ENCODE measurements at regions not wholly inside any gene's neighbourhood (a gene's known extent, or its start where the extent isn't known, plus 50 kb on each side); places are given as distances from the start of the nearest gene placed in this dataset.

DNA sequence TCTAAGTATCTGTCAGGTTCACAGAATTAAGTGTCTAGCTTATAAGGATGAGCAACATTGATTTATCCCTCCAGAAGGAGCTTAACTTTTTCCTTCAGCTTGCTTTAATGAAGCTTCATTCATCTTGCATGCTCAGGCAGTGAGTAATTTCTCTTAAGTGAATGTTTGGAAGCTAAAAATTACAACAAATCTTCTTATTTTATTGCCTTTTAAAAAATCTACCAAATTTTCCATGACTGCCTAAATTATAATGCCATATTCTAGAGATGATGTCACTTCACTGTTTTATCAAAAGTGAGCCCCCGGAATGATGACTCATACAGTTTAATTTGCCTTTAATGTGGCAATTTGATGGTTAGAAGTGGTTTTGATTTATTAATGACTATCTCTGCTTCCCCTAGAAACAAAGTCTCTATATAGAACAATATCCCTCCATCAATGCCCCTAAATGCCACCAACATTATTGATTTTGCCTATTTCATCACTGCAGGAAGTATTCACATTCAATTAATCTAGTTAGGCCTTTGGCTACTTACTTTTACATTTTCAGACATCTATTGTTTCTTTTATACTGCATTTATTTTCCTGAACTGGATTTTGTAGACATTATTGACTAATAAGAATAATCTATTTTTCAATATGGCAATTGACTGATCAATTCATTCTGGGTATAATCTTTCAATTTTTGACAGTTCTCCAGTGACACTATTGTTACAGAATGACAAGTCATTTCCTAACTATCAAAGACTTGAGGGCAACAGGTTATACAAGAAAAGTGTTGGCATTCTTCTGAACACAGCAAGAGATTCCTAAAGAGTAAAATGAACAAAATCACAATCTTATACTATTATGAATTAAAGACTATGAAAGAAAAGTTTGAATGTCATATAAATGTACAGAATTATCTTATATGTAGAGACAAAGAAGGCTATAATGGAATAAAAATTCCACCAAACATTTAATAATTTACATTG lies 139.3 kb upstream of the ODAD2 start:
- intact Hi-C loops (cut with DNase I), result no loop called here
- WGBS, 3 donors, result 40 to 64% (median 44%) methylated on average over 1 of the region's 1 CpG

GRCh38 chr10:28135258-28135657 lies 136.4 kb upstream of the ODAD2 start:
- DNase-seq, result no peak
- intact Hi-C loops (cut with DNase I), result no loop called here
- Histone ChIP-seq H3K4me1 (ENCODE audit: insufficient read depth) (no peaks in the 10 kb centered on the region), H3K27ac (no peak overlapping the region), H3K9me3 (peaks cover 0 to 4% of the 10 kb centered on the region in 2 donors), H3K36me3 (no peaks in the 10 kb centered on the region), H3K27me3 (no peaks in the 10 kb centered on the region), H3K4me3 (no peak overlapping the region)
- TF ChIP-seq POLR2A (IDR thresholded peaks at IDR 0.05) (no peak), EP300 (IDR thresholded peaks at IDR 0.05) (no peak)
- TF ChIP-seq, protein P1, sequence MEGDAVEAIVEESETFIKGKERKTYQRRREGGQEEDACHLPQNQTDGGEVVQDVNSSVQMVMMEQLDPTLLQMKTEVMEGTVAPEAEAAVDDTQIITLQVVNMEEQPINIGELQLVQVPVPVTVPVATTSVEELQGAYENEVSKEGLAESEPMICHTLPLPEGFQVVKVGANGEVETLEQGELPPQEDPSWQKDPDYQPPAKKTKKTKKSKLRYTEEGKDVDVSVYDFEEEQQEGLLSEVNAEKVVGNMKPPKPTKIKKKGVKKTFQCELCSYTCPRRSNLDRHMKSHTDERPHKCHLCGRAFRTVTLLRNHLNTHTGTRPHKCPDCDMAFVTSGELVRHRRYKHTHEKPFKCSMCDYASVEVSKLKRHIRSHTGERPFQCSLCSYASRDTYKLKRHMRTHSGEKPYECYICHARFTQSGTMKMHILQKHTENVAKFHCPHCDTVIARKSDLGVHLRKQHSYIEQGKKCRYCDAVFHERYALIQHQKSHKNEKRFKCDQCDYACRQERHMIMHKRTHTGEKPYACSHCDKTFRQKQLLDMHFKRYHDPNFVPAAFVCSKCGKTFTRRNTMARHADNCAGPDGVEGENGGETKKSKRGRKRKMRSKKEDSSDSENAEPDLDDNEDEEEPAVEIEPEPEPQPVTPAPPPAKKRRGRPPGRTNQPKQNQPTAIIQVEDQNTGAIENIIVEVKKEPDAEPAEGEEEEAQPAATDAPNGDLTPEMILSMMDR (IDR thresholded peaks at IDR 0.05), result no peak

More for the DNA sequence above, 139.3 kb upstream of the ODAD2 start:
- H3K9me3 ChIP-seq, result peaks cover 0 to 4% of the 10 kb centered on the region in 2 donors
- no peaks in the 10 kb centered on the region for H3K27me3 ChIP-seq
- no peaks in the 10 kb centered on the region for H3K36me3 ChIP-seq
- TF ChIP-seq POLR2A (IDR thresholded peaks at IDR 0.05) (no peak), EP300 (IDR thresholded peaks at IDR 0.05) (no peak)
- TF ChIP-seq, protein P1 (IDR thresholded peaks at IDR 0.05), result no peak
- no peak overlapping the region for H3K27ac ChIP-seq
- no peak overlapping the region for H3K4me3 ChIP-seq
- no peak for DNase-seq
- H3K4me1 ChIP-seq (ENCODE audit: insufficient read depth), result no peaks in the 10 kb centered on the region

- H3K27ac ChIP-seq, result no peak overlapping the region
- H3K36me3 ChIP-seq, result no peaks in the 10 kb centered on the region
- no peaks in the 10 kb centered on the region for H3K4me1 ChIP-seq (ENCODE audit: insufficient read depth)
- intact Hi-C loops (cut with DNase I), result no loop called here
- no peaks in the 10 kb centered on the region for H3K9me3 ChIP-seq
- no peak overlapping the region for H3K4me3 ChIP-seq
- TF ChIP-seq POLR2A (IDR thresholded peaks at IDR 0.05), result no peak
- no peak for TF ChIP-seq EP300 (IDR thresholded peaks at IDR 0.05)
- TF ChIP-seq, protein P1 (IDR thresholded peaks at IDR 0.05), result no peak
- WGBS, 3 donors, result 36 to 53% (median 48%) methylated on average over 3 of the region's 3 CpGs
- DNase-seq, result no peak
- H3K27me3 ChIP-seq, result no peaks in the 10 kb centered on the region
Measured at GRCh38 chr10:28130267-28130666, 131.4 kb upstream of the ODAD2 start.

GRCh38 chr10:28127881-28128280 lies 129.0 kb upstream of the ODAD2 start:
- Histone ChIP-seq H3K27me3 (no peaks in the 10 kb centered on the region), H3K36me3 (no peaks in the 10 kb centered on the region), H3K27ac (no peak overlapping the region), H3K4me3 (no peak overlapping the region), H3K9me3 (no peaks in the 10 kb centered on the region), H3K4me1 (ENCODE audit: insufficient read depth) (no peaks in the 10 kb centered on the region)
- TF ChIP-seq POLR2A (IDR thresholded peaks at IDR 0.05) (no peak), EP300 (IDR thresholded peaks at IDR 0.05) (no peak)
- TF ChIP-seq, protein P1 (IDR thresholded peaks at IDR 0.05), result no peak
- no peak for DNase-seq
- intact Hi-C loops (cut with DNase I), result no loop called here
- 96 to 99% (median 96%) methylated on average over 3 of the region's 3 CpGs for WGBS, 3 donors
